ENCODE measurements at regions not wholly inside any gene's neighbourhood (a gene's known extent, or its start where the extent isn't known, plus 50 kb on each side); places are given as distances from the start of the nearest gene placed in this dataset.

DNA sequence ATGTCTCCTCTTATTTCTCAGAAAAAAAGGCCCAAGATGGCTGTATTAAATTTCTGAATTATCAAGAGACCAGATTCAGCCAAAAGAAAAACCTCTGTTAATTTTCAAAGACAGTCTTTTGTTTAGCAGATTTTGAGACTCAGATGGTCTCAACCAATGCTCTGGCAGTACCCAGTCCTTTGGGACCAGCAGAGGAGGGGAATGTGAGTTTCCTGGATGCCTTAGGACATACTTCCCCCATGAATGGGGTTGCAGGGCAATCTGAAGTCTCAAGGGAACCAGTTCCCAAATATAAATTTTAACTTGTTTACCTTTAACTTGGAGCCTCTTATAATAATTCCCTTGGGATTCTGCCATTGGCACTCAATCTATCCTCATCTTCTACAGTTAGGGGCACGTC lies 107.8 kb upstream of the ZNF521 start:
- CTCF ChIA-PET = no interaction called here
- WGBS (ENCODE audit: insufficient coverage) = no CpG with 5 or more reads among the region's 1 CpG
- Mint-ChIP-seq H3K27me3 (no peaks in the 10 kb centered on the region), H3K4me1 (no peaks in the 10 kb centered on the region), H3K4me3 (no peak overlapping the region), H3K9me3 (ENCODE audit: insufficient read depth) (no peaks in the 10 kb centered on the region), H3K27ac (no peak overlapping the region)
- intact Hi-C loops (cut with micrococcal nuclease) = no loop called here
- H4K20me1 ChIP-seq (ENCODE audit: control insufficient read depth, insufficient read depth, low read length, poor library complexity, severe bottlenecking) = no peaks in the 10 kb centered on the region
- POLR2A ChIA-PET = no interaction called here
- H3K27me3 ChIP-seq (replicated peaks in 1 of 4; ENCODE audit: control extremely low read depth in 1 of 4, control insufficient read depth in 3 of 4, insufficient read depth in 4 of 4, low read length in 3 of 4) = no peaks in the 10 kb centered on the region
- H3K4me1 ChIP-seq (ENCODE audit: control insufficient read depth in 2 of 2, insufficient read depth in 2 of 2, low read length in 2 of 2) = no peaks in the 10 kb centered on the region
- no peak overlapping the region for H2AFZ ChIP-seq (ENCODE audit: insufficient read depth, low read depth, low read length, poor library complexity, severe bottlenecking)
- ATAC-seq (ENCODE audit: low read depth) (no peak), DNase-seq (no peak)
- no peak overlapping the region for H3K27ac ChIP-seq (ENCODE audit: low read length in 2 of 2)
- H3K36me3 ChIP-seq (replicated peaks in 1 of 2; ENCODE audit: control extremely low read depth in 1 of 2, control insufficient read depth in 1 of 2, extremely low read depth in 1 of 2, insufficient read depth in 2 of 2, low read length in 1 of 2) = no peaks in the 10 kb centered on the region
- H3K9me3 ChIP-seq (ENCODE audit: control extremely low read depth in 1 of 3, control insufficient read depth in 2 of 3, insufficient read depth in 1 of 3, low read length in 2 of 3) = no peaks in the 10 kb centered on the region
- no peak for TF ChIP-seq EZH2 (IDR thresholded peaks at IDR 0.05; ENCODE audit: borderline replicate concordance, insufficient read depth, low read depth, low read length, poor library complexity, severe bottlenecking)
- TF ChIP-seq CTCF (IDR thresholded peaks at IDR 0.05) = no peak
- H3K4me3 ChIP-seq (ENCODE audit: control extremely low read depth in 1 of 5, extremely low read depth in 1 of 5, insufficient read depth in 1 of 5, low read depth in 2 of 5, low read length in 4 of 5) = no peak overlapping the region
- H3K4me2 ChIP-seq (replicated peaks; ENCODE audit: low read depth, low read length, poor library complexity, severe bottlenecking) = no peak overlapping the region
- no peaks in the 10 kb centered on the region for H3K79me2 ChIP-seq (ENCODE audit: control insufficient read depth, insufficient read depth, low read length)
- no peak overlapping the region for H3K9ac ChIP-seq (ENCODE audit: low read length)

- 79% methylated on average over 3 of the region's 3 CpGs for WGBS (ENCODE audit: insufficient coverage)
- Histone ChIP-seq H3K36me3 (replicated peaks in 1 of 2; ENCODE audit: control extremely low read depth in 1 of 2, control insufficient read depth in 1 of 2, extremely low read depth in 1 of 2, insufficient read depth in 2 of 2, low read length in 1 of 2) (no peaks in the 10 kb centered on the region), H2AFZ (ENCODE audit: insufficient read depth, low read depth, low read length, poor library complexity, severe bottlenecking) (no peak overlapping the region), H3K27ac (ENCODE audit: low read length in 2 of 2) (no peak overlapping the region), H3K9ac (ENCODE audit: low read length) (no peak overlapping the region), H3K9me3 (ENCODE audit: control extremely low read depth in 1 of 3, control insufficient read depth in 2 of 3, insufficient read depth in 1 of 3, low read length in 2 of 3) (no peaks in the 10 kb centered on the region), H3K79me2 (ENCODE audit: control insufficient read depth, insufficient read depth, low read length) (no peaks in the 10 kb centered on the region), H3K4me3 (ENCODE audit: control extremely low read depth in 1 of 5, extremely low read depth in 1 of 5, insufficient read depth in 1 of 5, low read depth in 2 of 5, low read length in 4 of 5) (no peak overlapping the region), H4K20me1 (ENCODE audit: control insufficient read depth, insufficient read depth, low read length, poor library complexity, severe bottlenecking) (no peaks in the 10 kb centered on the region), H3K27me3 (replicated peaks in 1 of 4; ENCODE audit: control extremely low read depth in 1 of 4, control insufficient read depth in 3 of 4, insufficient read depth in 4 of 4, low read length in 3 of 4) (no peaks in the 10 kb centered on the region), H3K4me1 (ENCODE audit: control insufficient read depth in 2 of 2, insufficient read depth in 2 of 2, low read length in 2 of 2) (no peaks in the 10 kb centered on the region), H3K4me2 (replicated peaks; ENCODE audit: low read depth, low read length, poor library complexity, severe bottlenecking) (no peak overlapping the region)
- ChIA-PET POLR2A (no interaction called here), CTCF (no interaction called here)
- H3K27ac Mint-ChIP-seq = no peak overlapping the region
- no peaks in the 10 kb centered on the region for H3K4me1 Mint-ChIP-seq
- ATAC-seq (ENCODE audit: low read depth) (no peak), DNase-seq (no peak)
- H3K9me3 Mint-ChIP-seq (ENCODE audit: insufficient read depth) = no peaks in the 10 kb centered on the region
- TF ChIP-seq CTCF (IDR thresholded peaks at IDR 0.05) (no peak), EZH2 (IDR thresholded peaks at IDR 0.05; ENCODE audit: borderline replicate concordance, insufficient read depth, low read depth, low read length, poor library complexity, severe bottlenecking) (no peak)
- no peaks in the 10 kb centered on the region for H3K27me3 Mint-ChIP-seq
- intact Hi-C loops (cut with micrococcal nuclease) = no loop called here
- no peak overlapping the region for H3K4me3 Mint-ChIP-seq
These were observed 105.6 kb upstream of the ZNF521 start for GRCh38 chr18:25457601-25458000.

Measured in B cell (primary cell).